Fibroblast of upper back skin (primary cell): ENCODE measurements at regions not wholly inside any gene's neighbourhood (a gene's known extent, or its start where the extent isn't known, plus 50 kb on each side); places are given as distances from the start of the nearest gene placed in this dataset.
A peak's percentile ranks its signal among the peaks of the same experiment; 100 is the strongest.

Experiments
- DNase-seq: peaks from one replicate; pipeline ENCODE4 v3.0.0-alpha.2; 2013

DNA sequence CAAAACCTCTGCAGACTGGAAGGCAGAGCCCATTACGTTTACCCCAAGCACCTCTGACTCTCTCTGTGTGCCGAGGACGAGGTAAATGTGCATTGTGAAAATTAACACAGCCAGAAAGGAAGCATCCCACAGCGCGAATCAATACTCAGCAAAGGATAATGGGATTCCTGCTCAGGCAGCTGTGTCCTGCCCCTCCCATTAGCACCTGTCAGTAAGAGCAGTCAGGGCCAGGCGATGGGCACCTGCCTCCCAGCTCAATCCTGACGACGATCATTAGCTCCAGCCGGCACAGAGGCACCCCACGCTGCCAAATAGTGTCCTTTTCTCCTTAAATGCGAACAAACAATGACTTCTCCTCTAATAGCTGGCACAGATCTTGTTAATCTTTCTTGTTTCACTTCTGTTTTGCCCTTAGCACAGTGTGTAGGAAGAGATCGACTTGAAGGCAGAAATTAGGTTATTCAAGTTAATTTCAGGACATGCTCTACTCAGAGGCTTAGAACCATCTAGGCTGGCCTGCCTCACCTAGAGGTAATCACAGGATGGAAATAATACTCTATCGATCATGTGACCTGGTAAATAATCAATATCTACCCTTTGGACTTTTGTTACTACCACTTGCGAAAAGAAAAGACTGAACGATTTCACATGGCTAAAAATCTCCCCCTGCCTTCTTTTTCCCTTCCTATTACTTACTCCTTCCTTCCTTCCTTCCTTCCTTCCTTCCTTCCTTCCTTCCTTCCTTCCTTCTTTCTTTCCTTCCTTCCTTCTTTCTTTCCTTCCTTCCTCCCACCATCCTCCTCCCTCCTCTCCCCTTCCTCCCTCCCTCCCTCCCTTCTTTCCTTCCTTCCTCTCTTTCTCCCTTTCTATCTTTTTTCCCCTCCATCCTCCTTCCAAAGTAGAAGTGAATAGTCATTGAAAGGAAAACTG, 487.9 kb upstream of the ID2 start:
- DNase-seq = no peak

DNA sequence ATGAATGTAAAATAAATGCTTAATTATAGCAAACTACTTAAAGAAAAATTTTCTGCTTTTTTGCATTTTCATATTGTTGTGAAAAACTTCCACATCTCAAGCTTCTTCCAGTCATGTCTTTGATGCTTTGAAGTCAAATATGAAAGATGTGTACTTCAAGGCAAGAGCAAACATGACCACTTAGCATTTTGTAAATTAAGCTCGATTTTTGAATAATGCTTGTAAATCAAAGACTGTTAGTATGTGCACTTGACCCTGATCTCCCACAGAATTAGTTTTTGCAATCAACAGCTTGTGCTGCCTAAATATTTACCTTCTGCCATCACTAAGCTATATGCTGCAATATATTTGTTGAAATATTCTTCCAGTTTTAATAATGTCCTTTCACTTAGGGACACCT, 486.1 kb upstream of the ID2 start:
- DNase-seq = no peak

DNA sequence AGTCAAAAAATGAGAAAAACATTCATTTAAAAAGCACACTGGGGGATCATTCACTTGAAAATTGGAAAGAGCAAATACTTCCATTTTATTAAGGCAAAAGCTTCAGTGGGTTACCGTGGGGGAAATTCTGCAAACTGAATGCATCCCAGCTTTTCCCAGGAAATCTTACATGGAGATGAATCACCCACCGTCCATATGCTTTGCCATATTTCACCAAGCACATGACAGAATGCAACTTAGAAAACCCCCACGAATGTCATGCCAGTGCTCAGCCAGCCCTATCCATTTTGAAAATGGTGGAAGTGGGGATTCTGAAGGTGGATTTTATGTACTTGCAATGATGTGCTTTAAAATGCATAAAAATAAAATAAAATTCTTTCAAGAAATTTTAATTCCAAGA, 485.5 kb upstream of the ID2 start:
- DNase-seq = peak; percentile 67

DNA sequence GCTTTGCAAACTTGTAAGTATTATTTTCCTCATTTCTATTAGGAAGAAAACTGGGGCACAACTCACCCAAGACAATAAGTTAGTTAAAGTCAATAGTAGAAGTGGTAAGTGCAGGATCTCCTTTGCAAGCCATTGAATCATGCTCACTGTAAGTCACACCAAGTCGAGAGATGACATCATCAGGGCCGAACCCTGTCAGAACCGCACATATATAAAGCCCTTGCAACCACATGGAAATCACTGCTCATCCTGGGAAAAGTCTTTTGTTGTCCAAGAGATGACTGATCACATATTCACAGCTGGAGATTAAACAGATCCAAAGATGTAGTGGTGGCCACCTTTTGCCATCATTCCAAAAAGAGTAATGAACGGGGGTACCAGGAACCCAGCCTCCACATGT, 484.8 kb upstream of the ID2 start:
- peak; percentile 92 for DNase-seq

DNA sequence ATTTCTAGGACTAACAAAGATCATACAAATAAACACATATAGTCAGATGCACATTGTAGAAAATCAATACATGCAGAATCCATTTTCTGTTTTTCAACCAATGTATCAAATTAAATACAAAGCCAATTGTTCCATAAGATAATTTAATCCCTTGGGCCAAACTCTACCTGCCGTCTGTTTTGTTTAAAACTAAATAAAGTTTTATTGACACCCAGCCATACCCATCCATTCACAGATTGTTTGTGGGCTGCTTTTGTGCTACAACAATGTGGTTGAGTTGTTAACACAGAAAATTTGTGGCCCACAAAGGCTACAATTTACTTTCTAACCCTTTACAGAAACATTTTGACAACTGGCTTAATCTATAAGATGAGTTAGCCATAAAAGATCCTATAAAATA, 484.0 kb upstream of the ID2 start:
- DNase-seq = no peak

DNA sequence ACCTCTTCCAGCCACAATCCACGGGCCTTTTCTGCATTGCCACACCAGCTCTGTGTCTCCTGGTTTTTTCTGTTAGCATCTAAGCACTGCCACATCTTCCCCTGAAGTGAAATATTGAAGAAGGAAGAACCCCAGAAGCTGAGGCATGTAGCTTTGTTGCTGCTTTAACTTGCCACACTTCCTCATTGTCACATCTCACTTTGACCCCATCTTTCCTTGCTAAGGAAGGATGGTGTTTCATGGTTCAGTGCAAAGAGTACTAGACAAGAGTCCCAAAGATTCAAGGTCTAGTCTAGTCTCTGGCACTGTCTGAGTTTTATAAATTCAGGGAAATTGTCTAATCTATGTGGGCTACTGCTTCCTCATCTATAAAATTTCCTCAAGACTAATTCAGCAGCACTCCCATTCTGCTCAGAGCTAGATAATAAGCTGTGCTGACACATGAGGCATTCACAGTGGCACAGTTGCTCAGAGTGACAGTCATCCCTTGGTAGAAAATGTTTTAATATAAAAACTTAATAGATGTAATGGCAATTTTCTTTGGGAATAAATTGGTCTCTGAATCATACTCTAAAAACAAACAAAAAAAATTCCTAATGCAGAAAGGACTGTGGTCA, 483.0 kb upstream of the ID2 start:
- no peak for DNase-seq

DNA sequence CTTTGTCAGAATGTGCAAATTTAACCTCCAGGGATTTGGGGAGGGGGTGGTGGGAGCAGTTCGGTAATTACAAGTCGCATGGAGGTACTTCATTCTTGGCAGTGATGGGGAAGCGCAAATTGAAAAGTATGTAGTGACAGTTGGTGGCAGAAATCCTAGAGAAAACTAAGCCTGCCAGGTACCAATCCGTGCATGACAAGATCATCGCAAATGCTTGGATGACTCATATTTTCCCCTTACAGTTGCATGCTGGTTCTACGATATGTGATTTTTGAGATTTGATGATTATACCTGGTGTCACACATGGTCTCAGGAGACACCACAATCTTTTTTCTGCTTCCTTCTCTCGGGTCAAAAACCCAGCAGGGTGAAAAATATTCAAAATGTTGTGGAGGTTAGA, 479.7 kb upstream of the ID2 start:
- DNase-seq = no peak

DNA sequence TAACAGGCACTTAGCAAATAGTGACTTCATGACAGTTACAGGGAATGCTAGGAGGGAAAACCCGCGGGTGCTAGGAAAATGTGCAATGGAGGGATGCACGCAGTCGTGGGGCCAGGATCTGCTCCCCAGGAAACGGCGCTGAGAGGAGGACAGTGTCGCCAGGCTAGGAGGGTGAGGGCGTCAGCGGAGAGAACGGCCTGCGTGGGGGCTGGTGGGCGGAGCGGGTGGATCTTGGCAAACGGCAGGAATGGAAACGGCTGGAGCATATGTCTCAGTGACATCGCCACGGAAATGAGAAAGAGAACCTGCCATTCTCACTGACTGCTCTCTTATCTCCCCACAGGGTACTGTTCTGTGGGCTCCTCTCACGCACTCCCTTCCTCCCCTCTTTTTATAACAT, 478.5 kb upstream of the ID2 start:
- no peak for DNase-seq

DNA sequence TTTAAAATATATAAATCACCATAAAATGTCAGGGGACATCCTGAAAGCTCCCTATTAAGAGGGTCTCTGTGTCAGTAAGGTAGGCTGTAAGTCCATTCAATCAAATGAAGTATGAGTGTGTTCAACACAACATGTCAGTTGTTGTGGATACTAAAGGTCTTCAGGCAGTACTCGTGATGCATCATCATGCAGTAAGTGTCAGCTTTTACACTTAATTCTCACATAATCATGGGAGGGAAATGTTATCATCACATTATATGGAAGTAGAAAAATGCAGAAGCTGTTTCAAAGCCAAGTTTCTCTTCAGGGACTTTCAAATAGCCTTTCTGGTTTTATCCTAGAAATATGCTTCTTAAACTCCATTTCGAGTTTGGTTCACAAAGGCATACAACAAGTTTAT, 477.1 kb upstream of the ID2 start:
- DNase-seq = no peak

DNA sequence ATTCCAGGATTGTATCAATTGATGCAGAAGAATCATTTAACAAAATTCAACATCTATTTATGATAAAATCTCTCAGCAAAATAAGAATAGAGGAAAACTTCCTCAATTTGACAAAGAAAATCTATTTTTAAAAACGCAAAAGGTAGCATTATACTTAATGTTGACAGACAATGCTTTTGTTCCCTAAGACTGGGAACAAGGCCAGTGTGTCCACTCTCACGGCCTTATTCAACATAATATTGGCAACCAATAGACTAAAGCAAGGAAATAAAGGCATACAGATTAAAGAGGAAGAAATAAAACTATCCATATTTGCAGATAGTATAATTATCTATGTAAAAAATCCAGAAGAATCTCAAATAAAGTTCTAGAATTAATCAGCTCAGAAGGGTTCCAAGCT, 472.4 kb upstream of the ID2 start:
- no peak for DNase-seq

DNA sequence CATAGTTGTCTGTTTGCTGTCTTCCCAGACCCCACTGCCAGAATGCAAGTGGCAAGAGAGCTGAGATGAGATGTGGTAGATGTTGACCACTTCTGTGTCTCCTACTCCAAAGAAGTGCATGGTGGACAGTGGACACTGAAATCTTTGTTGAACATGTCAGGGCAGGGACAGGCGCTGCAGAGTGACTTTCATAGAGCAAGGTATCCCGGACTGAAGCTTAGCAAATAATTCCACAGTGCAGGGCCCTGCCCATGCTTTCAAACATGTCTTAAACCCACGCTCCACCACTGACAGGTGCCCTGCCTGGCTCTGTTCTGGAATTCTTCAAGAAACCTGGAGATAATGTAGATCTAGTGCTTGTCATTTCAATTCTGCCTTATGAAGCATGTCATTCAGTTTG, 470.5 kb upstream of the ID2 start:
- DNase-seq = no peak

DNA sequence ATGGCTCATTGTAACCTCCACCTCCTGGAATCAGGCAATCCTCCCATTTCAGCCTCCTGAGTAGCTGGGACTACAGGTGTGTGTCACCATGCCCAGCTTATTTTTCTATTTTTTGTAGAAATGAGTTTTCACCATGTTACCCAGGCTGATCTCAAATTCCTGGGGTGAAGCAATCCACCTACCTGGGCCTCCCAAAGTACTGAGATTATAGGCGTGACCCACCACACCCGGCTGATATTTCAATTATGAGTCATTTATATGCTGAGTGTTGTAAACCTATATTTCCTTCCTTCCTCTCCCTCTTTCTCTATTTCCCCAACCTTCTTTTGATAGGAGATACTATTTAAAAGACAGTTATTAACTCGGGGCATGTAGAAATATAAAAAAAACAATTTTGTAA, 469.6 kb upstream of the ID2 start:
- no peak for DNase-seq

DNA sequence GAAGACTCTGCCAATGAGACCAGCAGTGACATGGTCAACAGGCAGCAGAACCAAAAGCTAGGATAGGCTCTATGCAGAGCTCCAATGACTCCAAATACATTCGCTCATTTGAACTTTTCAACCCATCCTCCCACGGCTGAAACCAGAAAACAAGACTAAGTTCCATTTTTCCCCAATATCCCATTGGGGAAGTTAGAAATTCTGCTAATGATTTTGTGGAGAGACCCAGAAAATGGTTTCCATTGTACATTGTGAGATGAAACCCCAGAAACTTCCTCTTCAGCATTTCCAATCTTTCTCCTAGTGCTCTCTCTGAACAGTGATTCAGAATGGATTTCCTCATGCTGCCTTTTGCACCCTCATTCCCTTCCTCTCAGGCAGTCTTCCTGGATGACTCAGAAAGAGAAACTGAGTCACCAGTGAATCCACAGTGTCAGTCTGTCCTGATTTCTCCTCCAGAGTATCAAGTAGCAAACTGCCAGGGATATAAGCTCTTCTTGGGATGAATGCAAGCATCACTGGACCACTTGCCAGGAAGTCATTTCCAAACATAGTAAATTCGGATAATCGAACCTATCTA, 467.7 kb upstream of the ID2 start:
- no peak for DNase-seq

DNA sequence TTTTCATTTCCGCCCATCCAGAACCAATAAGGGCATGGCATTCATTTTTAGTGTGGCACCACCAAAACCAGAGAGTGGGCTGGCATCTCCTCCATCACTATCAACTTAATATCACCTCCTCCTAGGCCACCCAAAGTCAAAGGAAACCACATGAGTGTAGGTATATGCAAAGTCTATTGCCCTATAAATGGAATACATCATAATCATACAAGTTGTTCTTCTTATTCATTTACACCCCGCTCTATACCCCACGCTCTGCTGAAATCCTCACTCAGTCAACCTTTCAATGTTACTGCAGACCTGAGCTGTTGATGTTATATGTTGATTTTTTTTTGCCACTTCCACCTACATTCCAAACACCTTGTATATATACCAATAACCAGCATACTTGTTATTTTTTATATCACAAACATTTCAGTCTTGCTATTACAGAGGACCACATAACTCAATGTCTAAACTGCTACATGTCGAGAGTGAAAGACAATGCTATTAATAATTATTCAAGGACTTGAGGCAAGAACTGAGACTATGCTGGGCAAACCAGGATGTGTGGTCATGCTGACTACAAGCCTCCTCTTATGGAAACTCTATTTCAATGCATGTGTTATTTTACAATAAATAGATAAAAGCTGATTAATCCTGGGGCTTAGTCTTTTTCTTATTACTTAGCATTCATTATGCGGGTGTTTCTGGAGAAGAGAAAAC, 466.5 kb upstream of the ID2 start:
- DNase-seq = no peak

DNA sequence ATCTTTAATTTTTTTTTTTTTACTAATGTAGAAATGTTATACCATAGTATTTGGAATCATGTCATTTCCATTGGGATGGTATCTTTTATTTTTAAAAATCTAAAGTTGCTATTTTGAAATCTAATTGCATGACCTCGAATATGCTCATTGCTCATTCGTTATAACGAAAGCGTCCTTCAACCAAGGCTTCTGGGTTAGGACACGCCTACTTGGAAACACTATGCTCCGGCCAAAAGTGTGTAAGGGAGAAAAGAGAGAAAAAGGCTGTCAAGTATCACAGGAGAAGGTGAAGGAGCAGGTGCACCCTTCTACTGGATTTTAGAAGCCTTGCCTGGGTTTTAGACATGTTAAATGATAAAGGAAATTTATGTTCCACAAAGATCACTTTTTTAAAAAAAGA, 465.9 kb upstream of the ID2 start:
- no peak for DNase-seq

DNA sequence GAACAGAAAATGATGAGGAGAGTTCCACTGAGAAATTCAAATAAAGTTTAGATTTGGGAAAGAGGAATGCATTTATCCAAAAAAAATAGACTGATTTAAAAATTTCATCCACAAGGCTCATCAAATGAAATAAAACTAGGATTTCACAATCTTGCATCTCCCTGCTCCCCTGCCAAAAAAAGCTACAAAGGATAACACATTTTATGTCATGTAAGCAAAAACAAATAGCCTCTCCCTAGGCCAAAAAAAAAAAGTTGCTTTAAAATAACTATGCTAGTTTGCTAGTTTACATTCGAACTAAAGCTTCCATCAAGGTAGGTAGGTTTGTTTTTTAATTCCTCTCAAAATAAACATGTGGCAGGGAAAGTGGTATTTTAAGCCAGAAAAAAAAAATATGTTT, 465.5 kb upstream of the ID2 start:
- DNase-seq = no peak

DNA sequence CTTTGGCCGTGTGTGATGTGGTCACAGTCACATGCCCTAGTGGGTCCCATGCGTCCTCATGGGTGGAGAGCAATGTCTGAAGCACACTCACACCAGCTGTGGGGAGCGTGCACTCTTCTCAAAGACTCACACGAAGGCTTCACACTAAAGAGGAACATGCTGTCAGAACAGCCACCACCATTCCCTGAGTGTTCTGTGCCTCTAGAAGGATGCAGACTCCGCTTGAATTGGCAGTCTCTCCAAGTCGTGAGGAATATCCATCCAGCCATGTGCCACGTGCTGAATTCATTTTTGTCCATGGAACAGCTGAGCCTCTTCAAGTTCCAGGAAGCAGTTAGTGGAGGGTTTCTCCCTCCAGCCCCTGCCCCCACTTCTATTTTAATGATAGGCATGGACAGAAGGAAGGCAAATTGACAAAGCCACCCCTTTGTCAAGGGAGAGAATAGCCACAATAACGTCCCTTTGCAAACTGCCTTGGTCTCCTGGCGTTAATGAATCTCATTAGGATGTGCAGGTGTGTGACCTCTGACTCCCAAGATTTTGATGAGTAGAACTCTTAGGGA, 464.3 kb upstream of the ID2 start:
- peak; percentile 13 for DNase-seq

DNA sequence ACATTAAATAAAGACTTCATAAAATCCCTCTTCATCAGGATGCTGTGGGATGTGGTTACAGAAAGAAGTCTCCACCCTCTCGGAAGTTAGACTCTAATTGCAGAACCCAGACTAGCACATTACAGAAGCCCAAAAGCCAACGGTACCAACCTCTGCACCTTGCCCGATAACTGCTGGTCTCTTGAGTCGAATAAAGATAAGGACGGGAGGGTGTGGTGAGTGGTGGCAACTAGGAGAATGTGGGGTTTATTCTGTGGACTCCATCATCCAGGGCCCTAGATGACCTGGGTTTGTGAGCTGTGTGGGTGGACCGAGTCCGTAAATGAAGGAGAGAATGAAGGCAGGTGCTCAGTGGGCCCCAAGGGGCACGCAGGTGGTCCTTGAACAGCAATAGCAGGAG, 462.8 kb upstream of the ID2 start:
- no peak for DNase-seq

DNA sequence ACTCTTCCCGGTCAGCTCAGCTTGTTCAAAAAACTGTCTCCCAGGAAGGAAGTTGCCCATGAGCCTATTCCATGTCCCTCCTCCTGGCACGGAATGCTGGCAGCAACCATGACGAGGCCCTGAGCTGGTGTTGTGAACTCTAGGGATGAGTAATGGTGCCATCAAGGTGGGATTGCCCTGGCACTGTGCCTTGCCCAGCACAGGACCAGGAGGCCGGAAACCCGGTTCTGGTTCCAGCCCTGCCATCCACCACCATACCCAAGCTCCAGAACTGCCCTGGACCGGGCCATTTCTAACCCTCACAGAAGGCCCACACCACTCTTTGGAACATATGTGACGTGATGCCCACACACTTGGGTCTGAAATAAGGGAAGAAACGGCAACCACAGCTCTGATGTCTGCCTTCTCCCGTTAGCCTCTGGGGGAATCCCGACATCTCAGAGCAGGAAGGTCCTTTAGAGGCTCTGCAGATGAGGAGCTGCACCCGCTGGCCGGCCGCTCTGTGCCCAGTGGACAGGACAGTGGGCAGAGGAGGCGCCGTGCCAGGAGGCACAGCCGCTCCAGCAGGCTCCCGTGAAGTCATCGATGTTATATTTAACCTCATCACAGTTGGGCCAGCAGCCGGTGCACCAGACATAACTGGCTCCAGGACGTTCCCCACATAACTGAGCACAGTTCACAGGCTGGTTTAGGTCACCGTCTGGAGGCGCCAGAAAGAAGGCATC, 462.1 kb upstream of the ID2 start:
- no peak for DNase-seq

DNA sequence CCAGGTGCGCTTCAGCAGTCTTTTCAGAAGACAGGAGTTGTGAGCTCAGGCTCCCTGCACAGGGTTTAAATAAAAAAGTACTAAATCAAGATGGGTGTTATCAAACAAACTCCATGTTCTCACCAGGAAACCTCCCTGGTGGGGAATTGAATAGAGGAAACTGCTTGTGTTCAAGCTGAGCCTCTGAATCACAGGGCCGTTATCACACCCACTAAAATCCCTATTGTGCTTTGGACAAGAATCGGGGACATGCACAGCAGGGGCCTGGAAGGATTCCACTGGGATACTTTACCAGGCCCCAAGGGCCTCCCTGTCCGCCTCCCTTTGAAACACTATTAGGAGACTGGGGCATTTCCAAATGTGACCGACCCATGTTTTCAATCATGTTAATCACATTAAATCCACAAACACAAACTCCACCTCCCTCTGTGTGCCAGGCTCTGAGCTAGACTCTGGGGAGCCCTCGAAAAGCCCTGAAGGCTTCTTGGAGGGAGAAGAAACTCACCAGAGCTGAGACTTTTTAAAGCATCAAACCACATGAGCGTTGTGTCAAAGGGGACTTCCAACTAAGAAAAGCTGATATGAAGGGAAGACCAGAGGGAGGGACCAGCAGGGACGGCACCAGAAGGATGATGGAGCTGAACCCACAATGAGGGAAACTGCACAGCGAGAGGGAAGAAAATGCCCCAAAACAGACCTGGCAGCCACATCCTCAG, 458.7 kb upstream of the ID2 start:
- no peak for DNase-seq

DNA sequence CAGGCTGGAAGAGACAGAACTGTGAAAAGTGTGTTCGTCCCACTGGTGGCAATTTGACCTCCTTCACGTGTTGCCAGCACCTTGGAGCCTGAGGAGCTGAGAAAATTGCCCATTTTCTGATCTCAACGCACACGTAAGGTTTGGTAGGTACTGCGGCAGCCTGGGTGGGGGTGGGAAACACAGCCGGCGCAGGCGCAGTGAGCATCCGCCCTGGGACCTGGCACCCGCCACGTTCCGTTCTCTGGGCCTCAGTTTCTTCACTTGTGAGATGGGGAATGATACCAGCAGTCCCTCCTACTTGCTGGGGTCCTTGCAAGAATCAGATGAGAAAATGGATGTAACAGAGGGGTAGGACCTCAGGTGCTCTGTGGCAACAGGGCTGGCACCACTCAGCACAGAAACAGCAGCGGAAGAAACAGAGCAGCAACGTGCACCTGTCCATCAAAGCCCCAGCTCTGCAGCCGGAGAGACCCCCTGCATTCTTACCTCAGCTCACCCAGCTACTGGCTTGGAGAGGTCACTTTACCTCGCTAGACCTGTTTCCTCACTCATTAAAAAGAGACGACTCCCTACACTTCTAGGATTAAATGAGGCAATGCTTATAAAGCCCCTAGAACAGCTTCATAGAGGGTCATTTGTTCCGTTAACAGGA, 458.0 kb upstream of the ID2 start:
- DNase-seq = no peak
